ENCODE measurements at regions not wholly inside any gene's neighbourhood (a gene's known extent, or its start where the extent isn't known, plus 50 kb on each side); places are given as distances from the start of the nearest gene placed in this dataset.

- no peak for TF ChIP-seq MAFK (IDR thresholded peaks at IDR 0.05; ENCODE audit: low read depth, low read length)
These were observed 265.7 kb upstream of the CLEC14A start (continued) for GRCh38 chr14:38521591-38521990.

DNA sequence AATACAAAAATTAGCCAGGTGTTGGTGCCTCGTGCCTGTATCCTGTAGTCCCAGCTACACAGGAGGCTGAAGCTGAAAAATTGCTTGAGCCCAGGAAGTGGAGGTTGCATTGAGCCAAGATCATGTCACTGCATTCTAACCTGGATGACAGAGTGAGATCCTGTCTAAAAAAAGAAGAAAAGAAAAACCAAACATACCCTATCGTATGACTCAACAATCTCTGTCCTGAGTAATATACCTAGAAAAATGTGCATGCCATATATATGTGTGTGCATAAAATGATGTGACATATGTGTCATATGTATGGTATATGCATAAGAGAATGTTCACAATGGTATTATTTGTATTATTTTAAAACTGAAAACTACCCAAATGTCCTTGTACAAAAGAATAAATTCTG is 261.5 kb upstream of the CLEC14A start:
- no peak overlapping the region for H3K23ac ChIP-seq (ENCODE audit: insufficient read length)
- no peak overlapping the region for H2AFZ ChIP-seq (ENCODE audit: low read length)
- H3K4ac ChIP-seq (replicated peaks; ENCODE audit: insufficient read length, low read depth, low read length): no peak overlapping the region
- H3K14ac ChIP-seq (ENCODE audit: insufficient read length): no peak overlapping the region
- no peak overlapping the region for H3K27ac ChIP-seq (ENCODE audit: low read depth, low read length)
- ChIA-PET POLR2A (ENCODE audit: partially characterized antibody) (no interaction called here), CTCF (ENCODE audit: partially characterized antibody) (interaction anchor here (2.0 kb wide), 1 partner anchor 10 kb away, joined by 6 read pairs; no protein-coding TSS in a partner anchor)
- H2BK120ac ChIP-seq (replicated peaks; ENCODE audit: low read depth, low read length): no peak overlapping the region
- no peak overlapping the region for H2BK12ac ChIP-seq (ENCODE audit: low read depth, low read length)
- no peak overlapping the region for H4K5ac ChIP-seq (ENCODE audit: insufficient read length, low read depth, low read length)
- no peaks in the 10 kb centered on the region for H4K20me1 ChIP-seq (replicated peaks in 1 of 2; ENCODE audit: control insufficient read depth in 1 of 2, insufficient read depth in 2 of 2, low read length in 2 of 2)
- no peaks in the 10 kb centered on the region for H3K4me1 ChIP-seq (replicated peaks in 1 of 4; ENCODE audit: control insufficient read depth in 3 of 4, insufficient read depth in 4 of 4, low read length in 3 of 4)
- H3K18ac ChIP-seq (ENCODE audit: extremely low read depth, low read length): no peak overlapping the region
- H4K91ac ChIP-seq (replicated peaks; ENCODE audit: insufficient read length, low read length): no peak overlapping the region
- H3K9ac ChIP-seq (replicated peaks in 1 of 4; ENCODE audit: extremely low read depth in 1 of 4, low read depth in 3 of 4, low read length in 3 of 4): no peak overlapping the region
- no peak overlapping the region for H3K56ac ChIP-seq (replicated peaks; ENCODE audit: insufficient read length, low read depth, low read length)
- H3K79me2 ChIP-seq (ENCODE audit: control insufficient read depth in 1 of 2, insufficient read depth in 2 of 2, low read length in 2 of 2): no peaks in the 10 kb centered on the region
- FAIRE-seq: no peak
- no peaks in the 10 kb centered on the region for H3K79me1 ChIP-seq (ENCODE audit: low read depth, low read length)
- H2AK5ac ChIP-seq (ENCODE audit: low read depth, low read length): no peak overlapping the region
- H3K9me3 ChIP-seq (ENCODE audit: insufficient read depth in 2 of 2, low read depth in 1 of 2, low read length in 1 of 2): no peaks in the 10 kb centered on the region
- H3K36me3 ChIP-seq (ENCODE audit: control insufficient read depth in 2 of 4, insufficient read depth in 4 of 4, low read length in 3 of 4): no peaks in the 10 kb centered on the region
- no peak overlapping the region for H2BK20ac ChIP-seq (ENCODE audit: low read length)
- no peak overlapping the region for H4K8ac ChIP-seq (ENCODE audit: extremely low read depth, insufficient read depth, low read length)
- DNase-seq (ENCODE audit: low read depth in 1 of 2, low spot score in 2 of 2): no peak
- no peak overlapping the region for H2BK5ac ChIP-seq (ENCODE audit: low read depth, low read length)
- H3K4me3 ChIP-seq (ENCODE audit: extremely low read depth in 1 of 4, insufficient read depth in 2 of 4, low read depth in 3 of 4, low read length in 4 of 4): no peak overlapping the region
- no peaks in the 10 kb centered on the region for H3K23me2 ChIP-seq (ENCODE audit: low read depth, low read length)
- no peaks in the 10 kb centered on the region for H3K27me3 ChIP-seq (replicated peaks in 1 of 4; ENCODE audit: control insufficient read depth in 3 of 4, extremely low read depth in 1 of 4, insufficient read depth in 3 of 4, low read length in 3 of 4)
- H3K4me2 ChIP-seq (ENCODE audit: insufficient read depth in 1 of 2, low read depth in 2 of 2, low read length in 2 of 2): no peak overlapping the region
- 88% methylated on average over 2 of the region's 2 CpGs; no CpG with 5 or more reads in 1 of the 2 experiments for WGBS, 2 experiments (ENCODE audit: extremely low coverage in 1 of 2, insufficient coverage in 1 of 2, insufficient read length in 1 of 2, insufficient replicate concordance in 2 of 2, low coverage in 1 of 2, low lambda C conversion rate in 2 of 2, missing lambda C conversion rate in 1 of 2)
- no peak overlapping the region for H2BK15ac ChIP-seq (ENCODE audit: low read length)
- TF ChIP-seq MAFK (IDR thresholded peaks at IDR 0.05; ENCODE audit: low read depth, low read length): no peak
- TF ChIP-seq EZH2 (IDR thresholded peaks at IDR 0.05; ENCODE audit: low read depth, low read length, severe bottlenecking): no peak
- TF ChIP-seq USF2 (IDR thresholded peaks at IDR 0.05; ENCODE audit: low read length): no peak
- no peak for TF ChIP-seq NANOG (IDR thresholded peaks at IDR 0.05; ENCODE audit: insufficient read depth, low read depth, low read length, poor library complexity, severe bottlenecking)
- no peak for TF ChIP-seq POLR2A (IDR thresholded peaks at IDR 0.05; ENCODE audit: control extremely low read depth in 1 of 2, low read depth in 2 of 2, low read length in 2 of 2)
- TF ChIP-seq JUN (IDR thresholded peaks at IDR 0.05; ENCODE audit: low read depth, low read length): no peak
- TF ChIP-seq SP2 (IDR thresholded peaks at IDR 0.05; ENCODE audit: low read length): no peak
- TF ChIP-seq BCL11A (IDR thresholded peaks at IDR 0.05; ENCODE audit: low read depth in 2 of 2, low read length in 2 of 2): no peak
- no peak for TF ChIP-seq SP1 (IDR thresholded peaks at IDR 0.05; ENCODE audit: low read depth, low read length)
- no peak for TF ChIP-seq SUZ12 (IDR thresholded peaks at IDR 0.05; ENCODE audit: low read length)
- TF ChIP-seq NRF1 (IDR thresholded peaks at IDR 0.05; ENCODE audit: low read depth, low read length): no peak
- TF ChIP-seq HDAC6 (IDR thresholded peaks at IDR 0.05; ENCODE audit: low read depth, low read length): no peak

Data from H1 (cell line).